Uterus (tissue), 2 donors: ENCODE measurements at regions not wholly inside any gene's neighbourhood (a gene's known extent, or its start where the extent isn't known, plus 50 kb on each side); places are given as distances from the start of the nearest gene placed in this dataset.

Experiments used
- POLR2A ChIP-seq, 2 donors: fragments of 450-650 bp; IDR thresholded peaks; one replicate each; pipeline ENCODE4 v1.6.1; 2016; ENCODE audit warnings: antibody characterized with exemption in 2 of 2, mild to moderate bottlenecking in 1 of 2, moderate library complexity in 1 of 2
- TF ChIP-seq, protein P1 (sequence below), 4 experiments: fragments of 200-600 bp in 2 of 4; fragments of 450-650 bp in 2 of 4; sonication (generic) in 2 of 4; IDR thresholded peaks; one replicate each; pipeline ENCODE4 v1.5.1; 2016 to 2019; ENCODE audit warnings: antibody characterized with exemption in 4 of 4, mild to moderate bottlenecking in 2 of 4, moderate library complexity in 1 of 4

DNA sequence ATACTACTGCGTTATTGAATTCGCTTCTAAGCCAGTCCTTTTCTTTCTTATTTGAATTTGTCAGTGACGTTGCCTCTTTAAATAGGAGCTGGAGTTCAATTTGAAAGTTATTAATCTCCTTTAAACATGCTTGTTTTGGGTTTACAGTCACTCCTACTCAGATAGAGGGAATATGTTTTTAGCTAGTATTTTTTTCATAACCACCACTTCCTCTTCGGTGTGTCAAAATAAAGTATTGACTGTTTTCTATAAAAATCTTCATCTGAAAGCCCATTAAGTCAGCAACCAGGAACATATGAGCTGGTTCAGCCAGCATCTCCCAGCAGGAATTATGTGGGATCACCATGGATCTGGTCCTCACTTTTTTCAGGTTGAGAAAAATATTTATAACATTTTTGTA lies 772.9 kb downstream of the DIPK2A start:
- TF ChIP-seq, protein P1, sequence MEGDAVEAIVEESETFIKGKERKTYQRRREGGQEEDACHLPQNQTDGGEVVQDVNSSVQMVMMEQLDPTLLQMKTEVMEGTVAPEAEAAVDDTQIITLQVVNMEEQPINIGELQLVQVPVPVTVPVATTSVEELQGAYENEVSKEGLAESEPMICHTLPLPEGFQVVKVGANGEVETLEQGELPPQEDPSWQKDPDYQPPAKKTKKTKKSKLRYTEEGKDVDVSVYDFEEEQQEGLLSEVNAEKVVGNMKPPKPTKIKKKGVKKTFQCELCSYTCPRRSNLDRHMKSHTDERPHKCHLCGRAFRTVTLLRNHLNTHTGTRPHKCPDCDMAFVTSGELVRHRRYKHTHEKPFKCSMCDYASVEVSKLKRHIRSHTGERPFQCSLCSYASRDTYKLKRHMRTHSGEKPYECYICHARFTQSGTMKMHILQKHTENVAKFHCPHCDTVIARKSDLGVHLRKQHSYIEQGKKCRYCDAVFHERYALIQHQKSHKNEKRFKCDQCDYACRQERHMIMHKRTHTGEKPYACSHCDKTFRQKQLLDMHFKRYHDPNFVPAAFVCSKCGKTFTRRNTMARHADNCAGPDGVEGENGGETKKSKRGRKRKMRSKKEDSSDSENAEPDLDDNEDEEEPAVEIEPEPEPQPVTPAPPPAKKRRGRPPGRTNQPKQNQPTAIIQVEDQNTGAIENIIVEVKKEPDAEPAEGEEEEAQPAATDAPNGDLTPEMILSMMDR (IDR thresholded peaks at IDR 0.05), result no peak
- TF ChIP-seq POLR2A (IDR thresholded peaks at IDR 0.05), result no peak
